K562 (cell line): ENCODE measurements at regions not wholly inside any gene's neighbourhood (a gene's known extent, or its start where the extent isn't known, plus 50 kb on each side); places are given as distances from the start of the nearest gene placed in this dataset.

ENCODE experiments used
- ARNT ChIP-seq, 2 experiments: fragments of 450-650 bp; IDR thresholded peaks; 2 replicates each; pipeline ENCODE4 v1.6.1; 2016; ENCODE audit warnings: mild to moderate bottlenecking in 1 of 2
- TF ChIP-seq, protein P1 (sequence below), 2 experiments: IDR thresholded peaks; 2 replicates each; pipeline ENCODE4 v1.6.1; 2012; ENCODE audit warnings: improper control_type of control experiment in 2 of 2, low read depth in 2 of 2, low read length in 2 of 2, borderline replicate concordance in 1 of 2

DNA sequence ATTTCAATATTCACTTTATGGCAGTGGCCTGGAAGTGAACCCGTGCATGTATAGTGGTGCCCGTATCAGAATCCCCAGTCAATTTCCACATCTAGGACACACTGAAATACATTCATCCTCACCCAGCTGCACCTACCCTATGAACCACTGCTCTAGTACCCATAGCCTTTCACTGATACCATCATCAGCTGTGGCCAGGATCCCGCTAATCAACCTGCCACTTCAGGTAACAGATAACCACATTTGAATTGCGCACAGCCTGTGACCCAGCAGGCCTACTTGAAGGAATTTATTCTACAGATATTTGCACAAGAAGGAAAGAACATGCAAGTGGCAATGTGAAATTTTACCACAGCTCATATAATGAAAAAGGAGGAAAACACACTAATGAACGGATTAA lies 161.0 kb upstream of the CCDC54 start:
- no peak for TF ChIP-seq ARNT (IDR thresholded peaks at IDR 0.05)
- TF ChIP-seq, protein P1, sequence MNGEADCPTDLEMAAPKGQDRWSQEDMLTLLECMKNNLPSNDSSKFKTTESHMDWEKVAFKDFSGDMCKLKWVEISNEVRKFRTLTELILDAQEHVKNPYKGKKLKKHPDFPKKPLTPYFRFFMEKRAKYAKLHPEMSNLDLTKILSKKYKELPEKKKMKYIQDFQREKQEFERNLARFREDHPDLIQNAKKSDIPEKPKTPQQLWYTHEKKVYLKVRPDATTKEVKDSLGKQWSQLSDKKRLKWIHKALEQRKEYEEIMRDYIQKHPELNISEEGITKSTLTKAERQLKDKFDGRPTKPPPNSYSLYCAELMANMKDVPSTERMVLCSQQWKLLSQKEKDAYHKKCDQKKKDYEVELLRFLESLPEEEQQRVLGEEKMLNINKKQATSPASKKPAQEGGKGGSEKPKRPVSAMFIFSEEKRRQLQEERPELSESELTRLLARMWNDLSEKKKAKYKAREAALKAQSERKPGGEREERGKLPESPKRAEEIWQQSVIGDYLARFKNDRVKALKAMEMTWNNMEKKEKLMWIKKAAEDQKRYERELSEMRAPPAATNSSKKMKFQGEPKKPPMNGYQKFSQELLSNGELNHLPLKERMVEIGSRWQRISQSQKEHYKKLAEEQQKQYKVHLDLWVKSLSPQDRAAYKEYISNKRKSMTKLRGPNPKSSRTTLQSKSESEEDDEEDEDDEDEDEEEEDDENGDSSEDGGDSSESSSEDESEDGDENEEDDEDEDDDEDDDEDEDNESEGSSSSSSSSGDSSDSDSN (IDR thresholded peaks at IDR 0.05; ENCODE audit: borderline replicate concordance in 1 of 2, low read depth in 2 of 2, low read length in 2 of 2), result no peak
